CD4-positive, alpha-beta T cell treated with Interferon gamma for 1 hour (primary cell): ENCODE measurements at regions not wholly inside any gene's neighbourhood (a gene's known extent, or its start where the extent isn't known, plus 50 kb on each side); places are given as distances from the start of the nearest gene placed in this dataset.

Experiments
- DNase-seq: peaks from one replicate; pipeline ENCODE4 v3.0.0-alpha.2; 2020

DNA sequence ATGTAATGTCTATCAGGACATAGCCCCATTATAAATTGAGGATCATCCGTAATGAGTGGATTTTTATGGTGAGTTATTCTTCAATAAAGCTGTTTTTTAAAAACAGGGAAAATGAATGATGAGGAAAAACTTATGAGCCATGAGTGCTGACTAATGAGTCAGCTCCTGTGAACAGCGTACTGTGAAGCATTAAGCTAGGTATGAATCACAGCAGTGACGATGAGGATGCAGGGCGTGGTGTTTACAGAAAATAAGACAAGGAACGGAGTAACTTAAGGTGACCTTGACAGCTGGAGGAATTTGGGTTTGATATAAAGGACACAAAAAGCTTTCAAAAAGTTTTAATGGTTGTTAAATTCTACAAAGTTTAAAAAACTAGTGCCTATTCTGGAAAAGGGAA, 96.3 kb downstream of the FOXF2 start:
- no peak for DNase-seq

DNA sequence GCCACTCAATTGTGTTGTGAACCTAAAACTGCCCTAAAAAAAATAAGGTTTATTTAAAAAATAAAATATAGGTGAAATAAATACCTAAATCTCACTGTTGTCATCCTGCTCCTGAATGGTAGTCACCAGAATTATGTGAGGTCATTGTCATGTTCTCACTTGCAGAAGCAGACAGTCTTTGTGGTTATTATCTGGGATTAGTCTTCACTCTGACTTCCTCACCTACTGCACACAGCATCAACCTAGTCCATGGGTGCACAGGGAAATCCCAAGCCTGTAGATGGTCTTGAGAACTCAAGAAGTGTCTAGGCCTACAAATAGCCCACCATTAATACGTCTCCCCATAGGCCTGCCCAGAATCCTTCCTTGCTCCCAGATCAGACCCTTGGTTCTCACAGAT, 97.0 kb downstream of the FOXF2 start:
- no peak for DNase-seq

DNA sequence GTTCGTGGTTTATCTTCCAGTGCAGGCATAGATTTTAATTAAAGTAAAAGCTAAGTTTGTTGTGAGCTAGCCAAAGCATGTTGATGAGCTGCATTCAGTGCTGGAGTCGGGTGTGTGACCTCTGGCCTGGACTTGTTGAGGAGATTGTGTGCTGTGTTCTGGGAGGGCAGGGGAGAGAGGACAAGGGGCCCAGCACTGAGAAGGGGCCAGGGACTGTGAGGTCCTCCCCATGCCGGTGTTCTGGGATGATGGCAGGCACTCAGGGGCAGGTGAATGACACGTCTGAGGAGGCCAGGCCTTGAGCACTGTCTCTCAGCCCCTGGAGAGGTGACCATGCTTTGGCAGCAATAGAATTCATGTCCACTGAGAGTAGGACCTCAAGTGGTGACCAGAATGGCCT, 97.9 kb downstream of the FOXF2 start:
- no peak for DNase-seq

- DNase-seq, result no peak
These were observed 101.6 kb downstream of the FOXF2 start for GRCh38 chr6:1491025-1491424.

DNA sequence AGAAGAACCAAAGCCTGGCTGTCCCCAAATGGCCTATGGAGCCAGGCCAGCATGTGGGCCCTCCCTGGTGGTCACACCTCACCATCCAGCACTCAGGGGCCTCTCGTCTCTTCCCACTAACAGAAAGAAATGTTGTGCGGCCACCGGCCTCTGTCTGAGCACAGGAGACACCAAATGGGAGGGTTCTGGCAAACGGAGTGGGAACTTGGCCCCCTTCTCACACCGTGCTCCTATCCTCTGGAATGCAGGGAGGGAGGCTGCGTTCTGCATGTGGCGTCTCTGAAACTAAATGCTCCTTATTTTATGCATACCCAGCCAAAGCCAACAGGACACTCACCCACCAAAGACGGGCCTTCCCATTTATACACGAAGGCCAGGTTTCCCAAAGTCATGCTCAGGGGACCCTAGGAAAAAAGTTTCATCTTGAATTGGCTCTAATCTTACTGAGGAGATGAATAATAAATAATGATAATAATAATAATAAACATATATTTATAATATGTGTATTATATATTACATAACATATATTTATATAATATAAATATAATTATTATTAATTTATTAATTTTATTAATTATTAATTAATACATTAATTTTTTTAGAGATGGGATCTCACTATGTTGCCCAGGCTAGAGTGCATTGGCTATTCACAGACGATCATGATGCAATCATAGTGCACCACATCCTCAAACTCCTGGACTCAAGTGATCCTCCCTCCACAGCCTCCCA, 102.4 kb downstream of the FOXF2 start:
- DNase-seq, result no peak

GRCh38 chr6:1494671-1495070, 105.3 kb downstream of the FOXF2 start:
- DNase-seq, result no peak

DNA sequence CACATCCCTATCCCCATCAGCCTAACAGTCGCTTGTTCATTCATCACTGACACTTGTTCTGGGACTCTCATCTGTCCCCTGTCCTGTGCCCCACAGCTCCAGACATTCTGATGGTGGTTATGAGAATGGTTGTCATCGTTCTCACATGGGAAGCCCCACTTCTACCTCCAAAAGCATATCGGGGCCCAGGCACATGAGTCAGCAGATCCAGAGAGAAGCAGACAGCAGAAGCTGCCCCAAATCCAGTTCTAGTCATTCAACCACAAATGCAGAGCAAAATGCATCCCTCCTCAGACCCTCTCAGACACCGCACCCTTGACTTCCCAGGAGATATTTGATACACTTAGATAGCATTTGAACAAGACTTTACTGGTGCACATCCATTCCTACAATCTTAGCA, 106.0 kb downstream of the FOXF2 start:
- DNase-seq, result no peak

- DNase-seq, result no peak
These were observed 106.7 kb downstream of the FOXF2 start for GRCh38 chr6:1496092-1496491.

- DNase-seq, result no peak
These were observed 107.7 kb downstream of the FOXF2 start for GRCh38 chr6:1496836-1497760.

GRCh38 chr6:1497761-1498105, 108.4 kb downstream of the FOXF2 start:
- no peak for DNase-seq

DNA sequence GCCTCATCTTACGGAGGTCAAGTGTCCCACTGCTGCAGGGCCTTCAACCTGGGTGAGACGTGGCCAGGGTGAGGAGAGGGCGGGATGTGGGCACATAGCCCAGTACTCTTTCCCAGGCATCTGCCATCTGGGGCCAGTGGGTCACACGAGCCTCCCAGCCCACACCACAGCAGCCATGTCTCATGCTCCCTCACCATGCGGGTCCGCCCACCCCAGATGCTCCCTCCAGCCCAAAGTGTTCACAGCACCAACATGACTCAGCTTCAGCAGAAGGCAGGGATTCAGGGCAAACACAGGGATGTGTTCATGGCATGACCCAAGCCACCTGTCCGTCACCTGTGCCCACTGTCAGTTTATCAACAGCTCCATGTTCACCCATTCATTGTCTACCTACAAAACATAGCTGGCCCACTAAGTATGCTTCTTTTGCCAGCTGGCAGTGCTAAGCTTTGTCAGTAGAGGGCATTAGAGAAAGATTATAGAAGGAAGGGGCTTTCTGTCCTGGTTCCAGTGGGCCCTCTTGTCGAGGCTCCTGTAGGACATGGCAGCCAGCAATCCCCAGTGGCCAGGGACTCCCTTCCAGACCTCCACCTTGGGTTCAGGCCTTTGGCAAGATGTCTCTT, 109.2 kb downstream of the FOXF2 start:
- no peak for DNase-seq

- DNase-seq, result no peak
These were observed 109.9 kb upstream of the FOXC1 start for GRCh38 chr6:1499777-1500176.

GRCh38 chr6:1500913-1501312, 108.8 kb upstream of the FOXC1 start:
- no peak for DNase-seq

DNA sequence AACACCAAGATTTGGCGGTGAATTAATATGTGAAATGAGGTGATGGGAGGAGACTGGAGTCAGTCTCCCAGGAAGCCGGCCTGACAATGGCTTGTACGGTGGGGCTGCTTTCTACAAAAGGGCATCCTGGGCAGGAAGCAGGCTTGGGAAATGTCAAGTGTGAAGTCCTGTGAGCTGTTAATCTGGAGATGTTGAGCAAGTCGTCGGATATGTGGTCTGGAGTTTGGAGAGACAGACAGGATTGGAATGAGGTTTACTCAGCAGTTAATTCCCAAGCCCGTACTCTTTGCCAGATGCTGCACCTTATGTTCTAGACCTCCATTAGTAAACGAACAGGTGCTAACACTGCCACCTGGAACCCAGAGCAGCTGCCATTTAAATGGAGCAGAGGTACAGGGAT, 107.7 kb upstream of the FOXC1 start:
- DNase-seq, result no peak

GRCh38 chr6:1503811-1504210, 105.9 kb upstream of the FOXC1 start:
- DNase-seq, result no peak

GRCh38 chr6:1504465-1504864, 105.2 kb upstream of the FOXC1 start:
- no peak for DNase-seq

GRCh38 chr6:1507251-1507650, 102.5 kb upstream of the FOXC1 start:
- DNase-seq, result no peak

- no peak for DNase-seq
These were observed 100.5 kb upstream of the FOXC1 start for GRCh38 chr6:1509241-1509640.

- DNase-seq, result no peak
These were observed 99.5 kb upstream of the FOXC1 start for GRCh38 chr6:1510239-1510638.

- no peak for DNase-seq
These were observed 96.4 kb upstream of the FOXC1 start for GRCh38 chr6:1513215-1513780.

GRCh38 chr6:1514078-1514477, 95.6 kb upstream of the FOXC1 start:
- DNase-seq, result no peak

GRCh38 chr6:1515280-1515679, 94.4 kb upstream of the FOXC1 start:
- DNase-seq, result no peak

GRCh38 chr6:1515781-1516180, 93.9 kb upstream of the FOXC1 start:
- DNase-seq, result no peak
